ENCODE measurements at regions not wholly inside any gene's neighbourhood (a gene's known extent, or its start where the extent isn't known, plus 50 kb on each side); places are given as distances from the start of the nearest gene placed in this dataset.

GRCh38 chr18:51290860-51291259 is 93.4 kb upstream of the MEX3C start:
- Histone ChIP-seq H3F3A (ENCODE audit: insufficient read depth, low read length) (no peaks in the 10 kb centered on the region), H3K27me3 (replicated peaks; ENCODE audit: insufficient read depth, low read length) (no peaks in the 10 kb centered on the region), H4K20me1 (ENCODE audit: insufficient read depth, low read length) (no peaks in the 10 kb centered on the region), H3K79me2 (ENCODE audit: low read length) (no peaks in the 10 kb centered on the region), H3K9ac (ENCODE audit: low read length) (no peak overlapping the region), H3K36me3 (replicated peaks; ENCODE audit: insufficient read depth, low read length) (no peaks in the 10 kb centered on the region), H3K4me1 (ENCODE audit: low read length) (peaks cover 12% of the 10 kb centered on the region), H2AFZ (ENCODE audit: low read length) (no peak overlapping the region), H3K27ac (ENCODE audit: low read length) (no peak overlapping the region), H3K4me2 (ENCODE audit: low read depth, low read length) (no peak overlapping the region), H3K4me3 (ENCODE audit: low read length) (no peak overlapping the region), H3K9me3 (replicated peaks; ENCODE audit: insufficient read depth, low read length) (no peaks in the 10 kb centered on the region), H3K9me2 (replicated peaks; ENCODE audit: insufficient read depth, low read length) (no peaks in the 10 kb centered on the region)
- DNase-seq: no peak
- TF ChIP-seq CTCF (IDR thresholded peaks at IDR 0.05; ENCODE audit: low read length): no peak
- TF ChIP-seq EZH2 (optimal IDR thresholded peaks at IDR 0.05; ENCODE audit: low read depth, low read length): no peak
- no peak for TF ChIP-seq EZH2phosphoT487 (IDR thresholded peaks at IDR 0.05; ENCODE audit: low read length)

GRCh38 chr18:51300912-51301311 is 103.4 kb upstream of the MEX3C start:
- H3K27ac ChIP-seq (ENCODE audit: low read length): no peak overlapping the region
- no peaks in the 10 kb centered on the region for H4K20me1 ChIP-seq (ENCODE audit: insufficient read depth, low read length)
- H3K36me3 ChIP-seq (replicated peaks; ENCODE audit: insufficient read depth, low read length): no peaks in the 10 kb centered on the region
- no peak for DNase-seq
- no peaks in the 10 kb centered on the region for H3K27me3 ChIP-seq (replicated peaks; ENCODE audit: insufficient read depth, low read length)
- no peaks in the 10 kb centered on the region for H3F3A ChIP-seq (ENCODE audit: insufficient read depth, low read length)
- H3K4me1 ChIP-seq (ENCODE audit: low read length): no peaks in the 10 kb centered on the region
- TF ChIP-seq EZH2phosphoT487 (IDR thresholded peaks at IDR 0.05; ENCODE audit: low read length): no peak
- no peak for TF ChIP-seq CTCF (IDR thresholded peaks at IDR 0.05; ENCODE audit: low read length)
- TF ChIP-seq EZH2 (optimal IDR thresholded peaks at IDR 0.05; ENCODE audit: low read depth, low read length): no peak
- H3K9ac ChIP-seq (ENCODE audit: low read length): no peak overlapping the region
- no peaks in the 10 kb centered on the region for H3K9me3 ChIP-seq (replicated peaks; ENCODE audit: insufficient read depth, low read length)
- no peak overlapping the region for H3K4me2 ChIP-seq (ENCODE audit: low read depth, low read length)
- H2AFZ ChIP-seq (ENCODE audit: low read length): no peak overlapping the region
- H3K4me3 ChIP-seq (ENCODE audit: low read length): no peak overlapping the region
- H3K79me2 ChIP-seq (ENCODE audit: low read length): no peaks in the 10 kb centered on the region
- no peaks in the 10 kb centered on the region for H3K9me2 ChIP-seq (replicated peaks; ENCODE audit: insufficient read depth, low read length)

GRCh38 chr18:51301376-51301775 is 103.9 kb upstream of the MEX3C start:
- no peak for TF ChIP-seq EZH2 (optimal IDR thresholded peaks at IDR 0.05; ENCODE audit: low read depth, low read length)
- no peak for TF ChIP-seq CTCF (IDR thresholded peaks at IDR 0.05; ENCODE audit: low read length)
- TF ChIP-seq EZH2phosphoT487 (IDR thresholded peaks at IDR 0.05; ENCODE audit: low read length): no peak

More at GRCh38 chr18:51301376-51301775, 103.9 kb upstream of the MEX3C start:
- Histone ChIP-seq H3K9ac (ENCODE audit: low read length) (no peak overlapping the region), H3K9me2 (replicated peaks; ENCODE audit: insufficient read depth, low read length) (no peaks in the 10 kb centered on the region), H4K20me1 (ENCODE audit: insufficient read depth, low read length) (no peaks in the 10 kb centered on the region), H3F3A (ENCODE audit: insufficient read depth, low read length) (no peaks in the 10 kb centered on the region), H3K4me2 (ENCODE audit: low read depth, low read length) (no peak overlapping the region), H3K9me3 (replicated peaks; ENCODE audit: insufficient read depth, low read length) (no peaks in the 10 kb centered on the region), H3K4me3 (ENCODE audit: low read length) (no peak overlapping the region), H2AFZ (ENCODE audit: low read length) (no peak overlapping the region), H3K79me2 (ENCODE audit: low read length) (no peaks in the 10 kb centered on the region), H3K27me3 (replicated peaks; ENCODE audit: insufficient read depth, low read length) (no peaks in the 10 kb centered on the region), H3K27ac (ENCODE audit: low read length) (no peak overlapping the region), H3K4me1 (ENCODE audit: low read length) (no peaks in the 10 kb centered on the region), H3K36me3 (replicated peaks; ENCODE audit: insufficient read depth, low read length) (no peaks in the 10 kb centered on the region)
- DNase-seq: no peak
